HepG2 (cell line): ENCODE measurements at regions not wholly inside any gene's neighbourhood (a gene's known extent, or its start where the extent isn't known, plus 50 kb on each side); places are given as distances from the start of the nearest gene placed in this dataset.

Experiments
- FLYWCH1 ChIP-seq: sonication (generic); formaldehyde crosslinking; IDR thresholded peaks from 2 replicates; pipeline ENCODE4 v1.8.1; 2023; ENCODE audit warnings: mild to moderate bottlenecking, missing genetic modification reagents
- FOXA1 ChIP-seq, 2 experiments: fragments of 450-650 bp in 1 of 2; sonication (generic) in 1 of 2; formaldehyde crosslinking in 1 of 2; IDR thresholded peaks; 2 replicates each; pipeline versions ENCODE4 v1.4.0 to v1.6.1; 2016 to 2020; ENCODE audit warnings: missing genetic modification reagents in 1 of 2
- FOXA3 ChIP-seq: IDR thresholded peaks from 2 replicates; pipeline ENCODE4 v1.6.1; 2016; ENCODE audit warnings: missing genetic modification reagents, missing compliant biosample characterization
- HOXA7 ChIP-seq: sonication (generic); formaldehyde crosslinking; IDR thresholded peaks from 2 replicates; pipeline ENCODE4 v1.8.1; 2022; ENCODE audit warnings: mild to moderate bottlenecking, missing genetic modification reagents, moderate library complexity
- NFYB ChIP-seq: sonication (generic); formaldehyde crosslinking; IDR thresholded peaks from 2 replicates; pipeline ENCODE4 v1.4.0; 2020; ENCODE audit warnings: missing genetic modification reagents
- RARG ChIP-seq: sonication (generic); formaldehyde crosslinking; IDR thresholded peaks from 2 replicates; pipeline ENCODE4 v1.4.0; 2020; ENCODE audit warnings: low read depth, mild to moderate bottlenecking, missing genetic modification reagents
- RXRB ChIP-seq: IDR thresholded peaks from 2 replicates; pipeline ENCODE4 v1.6.1; 2016; ENCODE audit warnings: borderline replicate concordance, missing genetic modification reagents, missing compliant biosample characterization
- ZFP36L1 ChIP-seq: sonication (generic); formaldehyde crosslinking; IDR thresholded peaks from 2 replicates; pipeline ENCODE4 v1.8.0; 2022; ENCODE audit warnings: mild to moderate bottlenecking, missing genetic modification reagents, moderate library complexity
- ZNF24 ChIP-seq: fragments of 450-650 bp; IDR thresholded peaks from 2 replicates; pipeline ENCODE4 v1.6.1; 2017; ENCODE audit warnings: antibody characterized with exemption, mild to moderate bottlenecking
- ZNF367 ChIP-seq: sonication (generic); formaldehyde crosslinking; IDR thresholded peaks from 2 replicates; pipeline ENCODE4 v1.4.0; 2020; ENCODE audit warnings: missing genetic modification reagents, borderline replicate concordance
- ZNF558 ChIP-seq: sonication (generic); formaldehyde crosslinking; IDR thresholded peaks from 2 replicates; pipeline ENCODE4 v1.9.0; 2022; ENCODE audit warnings: mild to moderate bottlenecking, missing genetic modification reagents, borderline replicate concordance
- ZNF572 ChIP-seq: sonication (generic); formaldehyde crosslinking; IDR thresholded peaks from 2 replicates; pipeline ENCODE4 v1.5.1; 2020; ENCODE audit warnings: mild to moderate bottlenecking, missing genetic modification reagents
- ZNF713 ChIP-seq: sonication (generic); formaldehyde crosslinking; IDR thresholded peaks from 2 replicates; pipeline ENCODE4 v1.4.0; 2020; ENCODE audit warnings: mild to moderate bottlenecking, missing genetic modification reagents
- ZNF773 ChIP-seq: sonication (generic); formaldehyde crosslinking; IDR thresholded peaks from 2 replicates; pipeline ENCODE4 v1.4.0; 2020; ENCODE audit warnings: missing genetic modification reagents, borderline replicate concordance
- ZNF850 ChIP-seq: sonication (generic); formaldehyde crosslinking; conservative IDR thresholded peaks from 2 replicates; pipeline ENCODE4 v1.9.0; 2021; ENCODE audit warnings: mild to moderate bottlenecking, missing genetic modification reagents
- TF ChIP-seq, protein P1 (sequence below): sonication (generic); formaldehyde crosslinking; IDR thresholded peaks from 2 replicates; pipeline ENCODE4 v1.4.0; 2020; ENCODE audit warnings: missing genetic modification reagents
- TF ChIP-seq, protein P2 (sequence below): sonication (generic); formaldehyde crosslinking; IDR thresholded peaks from 2 replicates; pipeline ENCODE4 v1.4.0; 2020; ENCODE audit warnings: mild to moderate bottlenecking, missing genetic modification reagents
- TF ChIP-seq, protein P3 (sequence below): IDR thresholded peaks from 2 replicates; pipeline ENCODE4 v1.4.0; 2020; ENCODE audit warnings: mild to moderate bottlenecking, missing genetic modification reagents
- TF ChIP-seq, protein P4 (sequence below): sonication (generic); formaldehyde crosslinking; IDR thresholded peaks from 2 replicates; pipeline ENCODE4 v1.5.0; 2020; ENCODE audit warnings: missing genetic modification reagents
- TF ChIP-seq, protein P5 (sequence below), 2 experiments: sonication (generic) in 1 of 2; formaldehyde crosslinking in 1 of 2; IDR thresholded peaks; 2 replicates each; pipeline versions ENCODE4 v1.4.0 to v1.6.1; 2018 to 2020; ENCODE audit warnings: missing genetic modification reagents in 2 of 2, borderline replicate concordance in 1 of 2, low read depth in 1 of 2, mild to moderate bottlenecking in 1 of 2, missing biosample characterization in 1 of 2

DNA sequence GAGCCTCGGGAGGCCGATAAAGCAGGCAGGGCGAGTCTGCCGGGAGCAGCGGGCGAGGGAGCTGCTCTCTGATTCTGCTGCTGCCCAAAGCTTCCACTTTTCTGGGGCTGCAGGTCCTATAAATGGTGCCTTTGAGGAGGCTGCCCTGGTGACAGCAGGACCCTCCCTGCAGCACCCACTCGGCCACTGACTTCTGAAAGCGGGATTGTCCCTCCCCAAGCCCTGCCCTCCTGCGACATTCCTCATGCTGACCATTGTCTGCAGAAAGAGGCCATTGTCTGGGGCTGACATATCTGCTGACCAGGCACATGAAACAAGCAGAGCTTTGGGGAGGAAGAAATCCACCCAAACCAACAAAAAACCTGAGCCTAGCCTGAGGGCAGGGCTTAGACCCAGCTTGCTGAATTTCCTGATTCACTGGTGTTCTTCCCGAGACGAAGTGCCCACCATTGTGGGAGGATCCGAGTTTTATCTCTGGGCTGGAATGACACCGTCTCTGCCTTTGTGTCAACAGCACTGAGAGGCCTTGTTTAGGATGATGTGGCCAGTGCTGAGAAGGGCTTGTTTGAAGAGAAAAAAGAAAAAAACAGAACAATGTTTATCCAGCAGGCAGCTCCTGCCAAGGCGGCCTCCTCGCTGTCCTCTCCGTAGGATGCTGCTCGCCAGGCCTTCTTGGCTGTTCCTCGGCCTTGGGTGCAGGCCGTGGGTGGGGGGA is 129.7 kb downstream of the MYCN start (continued):
- TF ChIP-seq, protein P1, sequence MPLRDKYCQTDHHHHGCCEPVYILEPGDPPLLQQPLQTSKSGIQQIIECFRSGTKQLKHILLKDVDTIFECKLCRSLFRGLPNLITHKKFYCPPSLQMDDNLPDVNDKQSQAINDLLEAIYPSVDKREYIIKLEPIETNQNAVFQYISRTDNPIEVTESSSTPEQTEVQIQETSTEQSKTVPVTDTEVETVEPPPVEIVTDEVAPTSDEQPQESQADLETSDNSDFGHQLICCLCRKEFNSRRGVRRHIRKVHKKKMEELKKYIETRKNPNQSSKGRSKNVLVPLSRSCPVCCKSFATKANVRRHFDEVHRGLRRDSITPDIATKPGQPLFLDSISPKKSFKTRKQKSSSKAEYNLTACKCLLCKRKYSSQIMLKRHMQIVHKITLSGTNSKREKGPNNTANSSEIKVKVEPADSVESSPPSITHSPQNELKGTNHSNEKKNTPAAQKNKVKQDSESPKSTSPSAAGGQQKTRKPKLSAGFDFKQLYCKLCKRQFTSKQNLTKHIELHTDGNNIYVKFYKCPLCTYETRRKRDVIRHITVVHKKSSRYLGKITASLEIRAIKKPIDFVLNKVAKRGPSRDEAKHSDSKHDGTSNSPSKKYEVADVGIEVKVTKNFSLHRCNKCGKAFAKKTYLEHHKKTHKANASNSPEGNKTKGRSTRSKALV (CRISPR knock-in tag), result no peak
- TF ChIP-seq, protein P2, sequence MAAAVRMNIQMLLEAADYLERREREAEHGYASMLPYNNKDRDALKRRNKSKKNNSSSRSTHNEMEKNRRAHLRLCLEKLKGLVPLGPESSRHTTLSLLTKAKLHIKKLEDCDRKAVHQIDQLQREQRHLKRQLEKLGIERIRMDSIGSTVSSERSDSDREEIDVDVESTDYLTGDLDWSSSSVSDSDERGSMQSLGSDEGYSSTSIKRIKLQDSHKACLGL, result no peak; the same call in 1 of the 2 replicates
- TF ChIP-seq, protein P3, sequence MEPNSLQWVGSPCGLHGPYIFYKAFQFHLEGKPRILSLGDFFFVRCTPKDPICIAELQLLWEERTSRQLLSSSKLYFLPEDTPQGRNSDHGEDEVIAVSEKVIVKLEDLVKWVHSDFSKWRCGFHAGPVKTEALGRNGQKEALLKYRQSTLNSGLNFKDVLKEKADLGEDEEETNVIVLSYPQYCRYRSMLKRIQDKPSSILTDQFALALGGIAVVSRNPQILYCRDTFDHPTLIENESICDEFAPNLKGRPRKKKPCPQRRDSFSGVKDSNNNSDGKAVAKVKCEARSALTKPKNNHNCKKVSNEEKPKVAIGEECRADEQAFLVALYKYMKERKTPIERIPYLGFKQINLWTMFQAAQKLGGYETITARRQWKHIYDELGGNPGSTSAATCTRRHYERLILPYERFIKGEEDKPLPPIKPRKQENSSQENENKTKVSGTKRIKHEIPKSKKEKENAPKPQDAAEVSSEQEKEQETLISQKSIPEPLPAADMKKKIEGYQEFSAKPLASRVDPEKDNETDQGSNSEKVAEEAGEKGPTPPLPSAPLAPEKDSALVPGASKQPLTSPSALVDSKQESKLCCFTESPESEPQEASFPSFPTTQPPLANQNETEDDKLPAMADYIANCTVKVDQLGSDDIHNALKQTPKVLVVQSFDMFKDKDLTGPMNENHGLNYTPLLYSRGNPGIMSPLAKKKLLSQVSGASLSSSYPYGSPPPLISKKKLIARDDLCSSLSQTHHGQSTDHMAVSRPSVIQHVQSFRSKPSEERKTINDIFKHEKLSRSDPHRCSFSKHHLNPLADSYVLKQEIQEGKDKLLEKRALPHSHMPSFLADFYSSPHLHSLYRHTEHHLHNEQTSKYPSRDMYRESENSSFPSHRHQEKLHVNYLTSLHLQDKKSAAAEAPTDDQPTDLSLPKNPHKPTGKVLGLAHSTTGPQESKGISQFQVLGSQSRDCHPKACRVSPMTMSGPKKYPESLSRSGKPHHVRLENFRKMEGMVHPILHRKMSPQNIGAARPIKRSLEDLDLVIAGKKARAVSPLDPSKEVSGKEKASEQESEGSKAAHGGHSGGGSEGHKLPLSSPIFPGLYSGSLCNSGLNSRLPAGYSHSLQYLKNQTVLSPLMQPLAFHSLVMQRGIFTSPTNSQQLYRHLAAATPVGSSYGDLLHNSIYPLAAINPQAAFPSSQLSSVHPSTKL (CRISPR knock-in tag), result peak; percentile 74; the same call in 1 of the 2 replicates
- TF ChIP-seq ZNF773 (CRISPR knock-in tag) (no peak), HOXA7 (CRISPR knock-in tag) (no peak), FOXA3 (CRISPR knock-in tag) (peak; percentile 96), FLYWCH1 (CRISPR knock-in tag) (no peak), ZNF367 (CRISPR knock-in tag) (no peak), ZNF713 (no peak), ZFP36L1 (CRISPR knock-in tag) (no peak), ZNF850 (no peak), NFYB (no peak), ZNF572 (CRISPR knock-in tag) (no peak), RXRB (CRISPR knock-in tag) (peak; percentile 43; the same call in 1 of the 2 replicates), RARG (CRISPR knock-in tag) (no peak), ZNF24 (no peak), ZNF558 (CRISPR knock-in tag) (no peak), FOXA1 (IDR thresholded peaks at IDR 0.05) (peak; percentile 57; the same call in 1 of the 2 replicates), FOXA1 (CRISPR knock-in tag; IDR thresholded peaks at IDR 0.05) (peak; percentile 98)
- TF ChIP-seq, protein P4, sequence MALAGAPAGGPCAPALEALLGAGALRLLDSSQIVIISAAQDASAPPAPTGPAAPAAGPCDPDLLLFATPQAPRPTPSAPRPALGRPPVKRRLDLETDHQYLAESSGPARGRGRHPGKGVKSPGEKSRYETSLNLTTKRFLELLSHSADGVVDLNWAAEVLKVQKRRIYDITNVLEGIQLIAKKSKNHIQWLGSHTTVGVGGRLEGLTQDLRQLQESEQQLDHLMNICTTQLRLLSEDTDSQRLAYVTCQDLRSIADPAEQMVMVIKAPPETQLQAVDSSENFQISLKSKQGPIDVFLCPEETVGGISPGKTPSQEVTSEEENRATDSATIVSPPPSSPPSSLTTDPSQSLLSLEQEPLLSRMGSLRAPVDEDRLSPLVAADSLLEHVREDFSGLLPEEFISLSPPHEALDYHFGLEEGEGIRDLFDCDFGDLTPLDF (CRISPR knock-in tag), result no peak
- TF ChIP-seq, protein P5, sequence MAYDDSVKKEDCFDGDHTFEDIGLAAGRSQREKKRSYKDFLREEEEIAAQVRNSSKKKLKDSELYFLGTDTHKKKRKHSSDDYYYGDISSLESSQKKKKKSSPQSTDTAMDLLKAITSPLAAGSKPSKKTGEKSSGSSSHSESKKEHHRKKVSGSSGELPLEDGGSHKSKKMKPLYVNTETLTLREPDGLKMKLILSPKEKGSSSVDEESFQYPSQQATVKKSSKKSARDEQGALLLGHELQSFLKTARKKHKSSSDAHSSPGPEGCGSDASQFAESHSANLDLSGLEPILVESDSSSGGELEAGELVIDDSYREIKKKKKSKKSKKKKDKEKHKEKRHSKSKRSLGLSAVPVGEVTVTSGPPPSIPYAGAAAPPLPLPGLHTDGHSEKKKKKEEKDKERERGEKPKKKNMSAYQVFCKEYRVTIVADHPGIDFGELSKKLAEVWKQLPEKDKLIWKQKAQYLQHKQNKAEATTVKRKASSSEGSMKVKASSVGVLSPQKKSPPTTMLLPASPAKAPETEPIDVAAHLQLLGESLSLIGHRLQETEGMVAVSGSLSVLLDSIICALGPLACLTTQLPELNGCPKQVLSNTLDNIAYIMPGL (CRISPR knock-in tag; IDR thresholded peaks at IDR 0.05; ENCODE audit: borderline replicate concordance in 1 of 2, low read depth in 1 of 2), result peak; percentile 17 to 25; a peak in 2 of 4 replicates
